NCI-H1417 (cell line): ENCODE measurements at regions not wholly inside any gene's neighbourhood (a gene's known extent, or its start where the extent isn't known, plus 50 kb on each side); places are given as distances from the start of the nearest gene placed in this dataset.
"Not testable (repeated sequence)": the region's sequence is repeated elsewhere in the genome, so short reads cannot be mapped to it uniquely, and the experiment has no call there.

Source experiments
- DNase-seq, 3 experiments: peaks; one replicate each; lab custom pipeline; 2025; lab: John Stamatoyannopoulos, UW

DNA sequence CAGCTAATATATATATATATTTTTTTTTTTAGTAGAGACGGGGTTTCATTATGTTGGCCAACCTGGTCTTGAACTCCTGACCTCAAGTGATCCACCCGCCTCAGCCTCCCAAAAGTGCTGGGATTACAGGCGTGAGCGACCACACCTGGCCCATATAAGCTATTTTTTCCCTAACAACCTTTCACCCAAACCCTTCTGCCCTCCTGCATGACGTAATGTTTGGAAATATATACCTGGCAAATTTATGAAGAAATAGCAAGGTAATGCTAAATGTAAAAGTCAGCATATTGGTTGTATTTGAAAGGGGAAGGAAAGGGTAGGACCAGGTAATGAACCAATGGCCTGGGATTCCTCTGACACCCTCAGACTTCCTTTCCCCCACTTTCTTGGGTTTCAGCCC, 325.5 kb upstream of the ARID1B start:
- DNase-seq = no peak

DNA sequence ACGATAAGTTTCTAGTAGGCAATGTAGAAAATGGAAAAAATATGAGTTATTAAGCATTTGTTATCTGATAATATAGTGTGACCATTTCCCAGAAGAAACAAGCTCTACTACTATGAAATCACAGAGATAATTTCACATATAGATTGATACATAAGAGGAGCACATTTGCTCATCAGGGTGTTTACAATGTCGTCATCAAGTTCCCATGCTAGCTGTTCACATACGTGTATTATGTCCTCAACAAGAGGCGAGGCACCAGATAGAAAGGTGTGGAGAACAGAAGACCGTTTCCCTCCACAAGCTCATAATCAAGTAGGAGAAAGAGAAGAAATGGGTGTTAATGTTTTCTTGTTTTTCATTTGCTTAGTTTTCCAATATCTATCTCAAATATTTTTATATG, 326.1 kb upstream of the ARID1B start:
- no peak for DNase-seq

DNA sequence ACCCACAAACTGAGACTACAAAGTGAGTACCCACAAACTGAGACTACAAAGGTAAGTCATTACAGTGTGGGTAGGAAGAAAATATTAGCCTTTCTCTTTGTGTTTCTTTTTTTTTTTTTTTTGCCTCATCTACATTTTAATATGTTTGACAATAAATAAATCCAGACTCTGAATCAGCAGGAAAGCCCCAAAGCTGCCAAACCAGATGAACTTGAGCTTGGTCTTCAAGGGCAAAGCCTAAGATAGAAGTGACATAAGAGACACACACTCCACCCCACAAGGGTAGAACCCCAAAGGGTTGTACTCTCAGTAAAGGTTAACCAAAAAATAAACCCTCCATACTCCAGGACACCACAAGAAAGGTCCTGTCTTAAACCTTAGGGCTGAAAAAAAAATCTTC, 326.8 kb upstream of the ARID1B start:
- no peak for DNase-seq

DNA sequence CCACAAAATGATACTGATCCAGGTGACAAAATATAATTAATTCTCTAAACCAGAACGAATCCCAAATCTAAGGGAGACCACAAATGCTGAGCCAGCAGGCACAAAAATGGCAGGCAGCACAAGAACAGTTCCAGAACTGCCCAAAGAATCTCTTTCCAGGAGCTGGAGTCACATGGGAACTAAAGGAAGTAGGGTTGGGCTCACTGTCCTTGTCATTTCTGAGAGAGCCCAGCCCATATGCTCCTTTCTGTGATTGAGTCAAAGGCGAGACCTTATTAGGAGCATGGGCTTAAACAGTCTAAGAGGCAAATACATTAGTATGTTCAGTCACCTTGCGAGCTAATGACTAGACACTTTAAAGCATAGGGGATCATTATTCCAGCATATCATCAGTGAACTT, 327.6 kb upstream of the ARID1B start:
- no peak for DNase-seq

DNA sequence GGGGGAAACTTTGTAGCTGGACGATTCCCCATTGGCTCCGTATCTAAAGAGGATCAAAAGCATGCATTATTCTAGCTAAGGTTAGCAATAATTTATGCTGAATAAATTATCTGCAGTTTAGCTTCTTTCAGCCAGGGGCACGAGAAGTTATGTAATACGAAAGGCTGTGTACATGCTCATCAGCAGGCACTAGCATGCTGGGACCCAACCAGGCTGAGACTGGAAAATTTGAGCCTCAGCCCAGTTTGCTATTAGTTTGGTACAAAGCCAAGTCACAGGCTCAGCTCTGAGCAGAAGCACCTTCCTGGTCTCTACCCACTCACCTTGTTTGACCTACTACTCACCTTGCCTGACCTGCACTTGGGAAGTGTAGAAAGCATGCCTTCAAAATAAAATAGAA, 328.1 kb upstream of the ARID1B start:
- no peak for DNase-seq

DNA sequence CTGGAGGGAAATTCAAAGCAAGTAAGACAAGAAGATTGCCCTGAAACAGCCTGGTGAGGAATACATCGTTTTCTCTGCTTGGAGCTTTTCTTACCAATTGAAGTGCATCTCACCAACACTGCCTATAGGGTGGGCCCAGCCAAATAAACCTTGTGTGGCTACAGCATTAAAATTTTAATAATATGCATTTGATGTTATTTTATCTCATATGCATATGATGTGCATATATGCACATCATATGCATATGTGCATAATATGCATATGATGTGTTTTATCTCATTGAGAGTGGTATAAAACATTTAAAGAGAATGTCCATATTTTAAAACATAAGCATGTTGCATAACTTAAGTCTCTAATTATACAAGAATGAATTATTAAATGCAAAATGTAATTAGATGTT, 328.6 kb upstream of the ARID1B start:
- DNase-seq = no peak

DNA sequence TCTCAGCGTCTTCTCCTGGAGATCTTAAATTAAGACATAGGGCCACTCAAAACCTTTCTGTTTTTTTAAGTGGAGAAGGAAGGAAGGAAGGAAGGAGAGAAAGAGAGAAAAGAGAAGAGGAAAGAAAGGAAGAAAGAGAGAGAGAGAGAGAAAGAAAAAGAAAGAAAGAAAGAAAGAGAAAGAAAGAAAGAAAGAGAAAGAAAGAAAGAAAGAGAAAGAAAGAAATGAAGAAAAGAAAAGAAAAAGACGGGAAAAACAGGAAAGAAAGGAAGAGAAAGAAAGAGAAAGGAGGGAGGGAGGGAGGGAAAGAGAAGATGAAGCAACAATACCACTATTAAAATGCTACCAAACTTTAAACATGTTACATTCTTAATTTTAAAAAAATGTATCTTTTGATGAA, 336.5 kb upstream of the ARID1B start:
- DNase-seq = no peak

DNA sequence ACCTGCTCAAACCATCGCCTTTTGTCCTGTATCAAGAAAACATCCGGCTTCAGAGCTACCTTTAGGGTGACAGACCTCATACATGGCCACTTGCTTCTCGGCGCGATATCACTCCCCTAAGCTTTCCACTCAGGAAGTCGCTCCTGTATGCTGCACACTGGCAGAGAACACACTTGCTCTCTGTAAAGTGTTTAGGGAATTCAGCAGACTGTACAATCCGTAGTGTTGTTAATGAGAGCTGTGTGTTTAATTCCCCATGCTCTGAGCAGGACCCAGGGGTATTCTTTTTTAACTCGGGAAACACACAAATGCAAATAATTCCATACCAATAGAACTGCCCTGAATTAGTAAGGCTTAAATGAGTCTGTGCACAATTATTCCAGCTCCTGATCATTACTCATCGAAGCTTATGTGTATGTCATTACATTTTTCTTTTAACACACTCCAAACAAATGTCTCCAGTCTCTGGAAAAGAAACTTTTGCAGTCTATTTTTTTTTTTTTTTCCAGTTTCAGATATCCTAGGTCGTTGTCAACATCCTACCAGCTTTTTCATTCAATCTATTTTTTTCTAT, 338.7 kb upstream of the ARID1B start:
- peak in 1 of 3 experiments; percentile 52 for DNase-seq

DNA sequence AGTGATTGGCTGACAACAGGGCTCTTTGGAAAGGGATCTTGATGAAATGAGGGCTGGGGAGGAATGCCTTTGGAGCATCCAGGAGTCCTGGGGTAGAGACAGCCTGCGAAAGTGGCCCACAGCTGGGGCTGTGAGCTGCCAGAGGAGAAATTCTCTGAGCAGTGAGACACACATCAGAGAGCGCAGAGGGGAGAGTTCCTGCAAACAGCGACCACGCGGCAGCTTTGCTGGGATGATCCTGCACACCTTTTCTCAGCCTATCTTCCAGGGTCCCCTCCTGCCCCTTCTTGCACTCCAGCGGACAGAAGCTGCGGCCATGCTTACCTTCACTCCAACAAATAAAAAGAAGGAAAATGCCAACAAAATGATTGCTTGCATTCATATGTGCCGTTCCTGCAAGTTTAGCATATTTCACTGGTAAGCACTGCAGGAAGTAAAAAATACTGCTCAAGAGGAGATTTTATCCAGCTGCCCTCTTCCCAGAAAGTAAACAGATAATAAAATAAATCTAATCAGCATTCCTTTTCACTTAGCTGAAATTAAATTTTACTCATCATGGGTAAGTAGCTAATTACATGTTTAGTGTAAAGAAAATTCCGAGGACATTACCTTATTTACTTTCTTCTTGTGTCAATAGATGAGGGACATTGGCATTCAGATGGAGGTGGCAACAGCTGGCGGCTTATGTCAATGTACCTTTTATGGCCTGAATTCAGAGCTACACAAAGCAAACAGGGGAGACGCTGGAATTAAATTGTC, 339.9 kb upstream of the ARID1B start:
- DNase-seq = peak in 2 of 3 experiments; percentile 67 to 92

DNA sequence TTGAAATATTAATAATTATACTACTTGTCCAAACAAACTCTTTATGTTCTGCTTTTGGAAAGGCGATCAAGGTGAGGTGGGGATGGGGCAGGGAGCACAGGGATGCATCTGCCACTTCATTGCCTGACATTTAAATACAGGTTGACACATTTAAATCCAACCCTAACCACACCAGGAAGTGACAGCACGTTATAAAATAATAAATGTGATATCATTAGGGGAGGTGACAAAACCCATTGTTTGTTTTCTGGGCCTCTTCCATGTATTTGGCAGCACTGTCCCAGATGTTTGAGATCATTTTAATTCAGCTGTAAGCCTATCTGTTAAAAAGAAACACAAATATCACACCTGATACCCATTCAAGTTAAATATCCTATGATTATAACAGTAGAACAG, 342.4 kb upstream of the ARID1B start:
- no peak for DNase-seq

DNA sequence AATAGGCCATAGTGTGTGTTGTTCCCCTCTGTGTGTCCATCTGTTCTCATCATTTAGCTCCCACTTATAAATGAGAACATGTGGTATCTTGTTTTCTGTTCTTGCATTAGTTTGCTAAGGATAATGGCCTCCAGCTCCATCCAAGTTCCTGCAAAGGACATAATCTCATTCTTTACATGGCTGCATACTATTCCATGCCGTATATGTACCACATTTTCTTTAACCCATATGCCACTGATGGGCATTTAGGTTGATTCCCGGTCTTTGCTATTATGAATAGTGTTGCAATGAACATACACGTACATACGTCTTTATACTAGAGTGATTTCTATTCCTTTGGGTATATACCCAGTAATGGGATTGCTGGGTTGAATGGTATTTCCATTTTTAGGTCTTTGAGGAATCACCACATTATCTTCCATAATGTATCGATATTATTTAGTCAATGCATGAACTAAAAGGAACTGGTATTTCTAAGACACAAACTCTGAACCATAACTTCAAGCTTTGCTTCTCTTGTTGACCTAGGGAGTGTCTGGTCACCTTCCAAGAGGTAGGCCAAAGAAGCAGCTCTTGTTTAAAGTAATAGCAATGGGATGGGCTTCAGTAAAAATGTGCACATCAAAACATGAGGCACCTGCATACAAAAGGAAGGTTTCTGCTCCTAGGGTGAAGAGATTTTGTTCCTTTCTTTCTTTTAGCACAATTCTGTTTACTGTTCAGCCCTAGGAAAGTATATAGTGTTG, 343.0 kb upstream of the ARID1B start:
- no peak for DNase-seq

DNA sequence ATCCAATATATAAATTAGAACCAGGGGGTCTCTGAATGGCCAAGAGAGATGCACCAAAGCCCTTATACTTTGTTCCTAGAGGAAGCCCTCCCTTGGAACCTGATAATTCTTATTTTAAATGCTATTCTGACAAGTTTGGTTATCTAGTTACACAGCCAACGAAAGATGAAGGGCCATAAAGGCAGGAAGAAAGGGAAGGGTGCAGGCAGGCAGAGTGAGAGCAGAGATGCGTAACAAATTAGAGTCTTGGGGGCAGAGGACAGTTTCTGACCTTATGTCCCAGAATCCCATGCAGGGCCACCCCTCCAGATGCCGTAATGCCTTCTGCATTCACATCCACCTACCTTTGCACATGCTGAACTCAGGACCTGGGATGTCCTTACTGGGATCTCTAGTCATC, 344.6 kb upstream of the ARID1B start:
- no peak for DNase-seq

DNA sequence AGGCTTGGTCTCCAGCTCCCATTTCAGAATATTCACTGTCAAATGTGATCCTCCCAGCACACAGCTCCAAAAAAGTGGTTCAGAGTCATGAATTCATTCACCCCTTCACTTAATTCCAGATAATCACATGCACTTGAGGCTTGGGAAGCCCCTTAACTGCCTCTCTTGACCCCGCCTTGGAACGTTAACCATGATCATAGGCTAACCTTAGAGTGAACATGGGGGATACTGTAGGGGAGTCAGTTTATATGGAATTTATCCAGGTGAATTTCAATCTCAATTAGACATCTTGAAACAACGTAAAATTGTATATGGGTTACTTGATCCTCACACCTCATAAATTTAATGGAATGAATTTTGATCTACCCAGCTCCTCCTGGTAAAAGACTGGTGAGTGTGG, 346.8 kb upstream of the ARID1B start:
- no peak for DNase-seq

DNA sequence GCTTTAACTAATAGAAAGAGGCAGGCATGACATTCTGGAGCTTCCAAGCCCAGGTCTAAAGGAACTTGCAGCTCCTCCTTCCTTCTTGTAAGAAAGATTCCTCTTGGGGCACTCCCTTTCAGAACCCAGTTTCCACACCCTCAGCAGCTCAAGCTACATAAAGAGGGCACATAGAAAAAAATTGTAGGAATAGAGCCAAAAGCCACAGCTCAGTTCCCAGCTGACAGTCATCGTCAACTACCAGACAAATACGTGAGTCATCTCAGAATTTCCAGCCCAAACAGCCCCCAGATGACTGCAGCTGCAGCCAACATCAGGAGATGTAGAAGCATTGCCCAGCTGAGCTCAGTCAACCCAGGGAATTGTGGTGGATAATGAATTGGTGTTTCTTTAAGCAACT, 349.8 kb upstream of the ARID1B start:
- no peak for DNase-seq

DNA sequence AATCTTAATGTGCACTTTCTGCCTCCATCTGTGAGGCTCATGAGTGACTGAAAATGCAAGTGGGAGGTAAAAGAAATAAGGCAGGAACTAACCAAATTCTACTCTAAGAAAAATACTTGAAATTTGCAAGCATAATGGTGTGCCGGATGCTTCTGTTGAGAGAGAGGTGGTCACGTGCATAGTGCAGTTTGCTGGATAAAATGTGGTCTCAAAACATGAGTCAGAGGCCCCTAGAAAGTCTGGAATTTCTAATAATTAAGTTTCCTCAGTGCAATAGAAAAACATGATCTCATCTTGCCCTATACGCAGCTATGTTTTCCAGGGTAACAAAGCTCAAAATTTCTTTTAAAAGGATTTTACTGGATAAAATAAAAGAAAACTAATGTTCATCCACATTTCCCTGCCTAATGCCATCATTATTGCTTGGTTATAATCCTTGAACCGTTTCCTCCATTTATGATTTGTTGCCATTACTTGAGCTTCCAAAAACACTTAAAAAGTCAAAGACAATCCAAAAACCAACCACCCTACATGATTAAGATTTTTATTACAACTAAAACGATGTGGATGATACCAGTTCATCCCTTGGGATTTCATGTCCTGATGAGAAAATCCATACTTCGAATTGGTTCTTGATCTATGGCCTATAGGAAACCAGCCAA, 351.7 kb upstream of the ARID1B start:
- DNase-seq = no peak

DNA sequence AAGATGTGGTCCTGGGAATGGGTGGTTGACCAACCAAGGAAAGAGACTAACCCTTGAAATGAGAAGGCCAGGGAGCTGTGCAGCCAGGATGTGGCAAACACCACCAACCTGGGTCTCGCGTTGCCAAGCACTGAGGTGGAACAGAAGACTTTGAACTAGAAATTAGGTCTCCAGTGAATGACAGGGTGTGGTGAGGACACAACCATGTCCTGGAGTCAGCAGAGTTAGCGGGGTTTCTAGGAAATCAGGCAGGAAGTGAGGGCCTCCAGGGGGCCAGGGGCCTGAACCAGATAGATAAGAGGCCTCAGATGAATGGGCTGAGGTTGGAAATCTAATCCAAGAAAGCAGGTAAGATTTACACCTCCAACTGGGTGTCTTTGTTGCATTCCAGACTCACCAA, 353.3 kb upstream of the ARID1B start:
- DNase-seq = no peak

DNA sequence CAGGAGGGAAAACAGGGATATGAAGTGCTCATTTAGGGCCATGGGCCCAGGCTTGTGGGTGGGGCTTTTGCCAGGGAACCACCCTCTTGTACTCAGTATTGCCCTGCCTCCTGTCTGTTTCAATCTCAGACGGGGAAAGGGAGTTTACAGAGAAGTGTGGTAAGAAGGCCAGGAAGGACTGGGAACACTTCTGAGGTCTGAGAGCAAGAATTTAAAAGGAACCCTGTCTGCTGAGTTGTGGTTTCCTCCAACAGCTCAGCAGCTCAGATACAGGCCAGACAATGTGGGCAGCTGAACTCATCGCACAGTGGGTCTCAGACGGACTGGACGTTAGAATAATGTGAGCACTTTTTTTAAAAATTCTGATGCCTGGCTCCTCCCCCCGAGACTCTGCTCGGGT, 354.1 kb upstream of the ARID1B start:
- no peak for DNase-seq

DNA sequence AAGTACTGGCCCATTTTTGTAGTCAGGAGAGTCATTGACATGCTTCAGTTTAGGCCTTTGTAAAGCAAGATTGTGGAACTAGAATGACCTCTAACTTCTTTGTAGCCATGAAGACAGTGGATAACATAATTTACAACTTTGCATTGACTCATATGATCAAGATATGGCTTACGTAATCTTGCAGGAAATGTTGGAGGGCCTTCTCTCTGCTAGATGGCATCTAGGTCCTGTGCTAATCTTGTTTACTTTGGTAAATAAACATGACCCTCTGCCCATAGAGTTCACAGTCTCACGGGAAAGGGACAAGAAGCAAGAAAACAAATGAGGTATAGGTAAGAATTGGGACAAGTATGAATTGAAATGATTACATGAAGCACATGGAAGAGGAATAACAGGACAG, 355.2 kb upstream of the ARID1B start:
- no peak for DNase-seq

DNA sequence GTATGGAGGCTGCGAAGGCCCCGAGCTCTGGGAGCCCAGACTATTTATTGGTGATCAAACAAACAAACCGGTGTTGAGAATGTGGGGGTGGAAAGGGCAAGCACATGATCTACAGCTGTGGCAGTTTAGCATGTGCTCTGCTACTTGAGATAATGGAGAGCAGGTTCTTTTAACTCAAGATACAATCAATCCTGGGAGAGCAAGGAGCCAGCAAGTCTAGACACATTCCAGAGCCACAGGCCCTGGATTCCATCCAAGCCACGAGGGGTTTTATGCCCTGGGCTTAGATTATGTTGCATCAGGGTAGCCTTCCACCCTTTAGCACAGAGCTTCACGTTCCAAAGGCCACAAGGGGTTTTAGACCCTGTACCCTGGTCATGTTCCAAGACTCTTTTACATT, 355.9 kb upstream of the ARID1B start:
- DNase-seq = not testable (repeated sequence)

DNA sequence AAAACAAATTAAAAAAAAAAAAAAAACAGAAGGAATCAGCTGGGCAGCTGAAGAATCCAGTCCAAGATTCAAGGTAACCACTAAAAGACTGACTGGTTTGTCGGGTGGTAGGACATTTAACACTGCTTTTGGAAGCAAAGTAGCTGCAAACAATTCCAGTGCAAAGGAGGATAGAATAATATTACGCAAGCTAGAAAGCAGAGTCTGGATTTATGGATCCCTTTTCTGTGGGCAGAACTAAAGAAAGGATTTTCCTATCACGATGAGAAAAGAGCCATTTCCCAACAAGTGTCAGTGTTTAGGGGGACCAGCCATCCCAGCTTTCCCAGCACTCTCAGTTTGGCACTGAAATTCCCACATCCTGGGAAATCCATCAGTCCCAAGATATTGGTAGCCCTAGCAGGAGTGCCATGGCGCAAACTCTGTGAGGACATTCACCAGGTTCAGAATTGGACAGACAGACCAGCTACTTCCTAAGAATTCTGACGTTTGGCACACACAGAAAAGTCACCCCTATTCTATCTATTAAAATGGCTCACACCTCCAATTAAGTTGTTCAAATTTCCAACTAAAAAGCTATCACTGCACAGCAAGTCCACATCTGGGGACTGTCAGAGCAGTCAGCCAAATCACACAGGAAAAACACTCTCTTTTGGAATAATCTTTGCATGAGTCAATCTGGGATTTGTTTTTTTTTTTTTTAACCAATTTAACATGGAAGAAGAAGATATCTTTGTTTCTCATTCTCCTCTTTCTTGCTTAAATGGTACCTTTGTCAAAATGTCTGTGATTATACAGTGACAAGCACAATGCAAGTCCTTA, 356.8 kb upstream of the ARID1B start:
- DNase-seq = no peak

DNA sequence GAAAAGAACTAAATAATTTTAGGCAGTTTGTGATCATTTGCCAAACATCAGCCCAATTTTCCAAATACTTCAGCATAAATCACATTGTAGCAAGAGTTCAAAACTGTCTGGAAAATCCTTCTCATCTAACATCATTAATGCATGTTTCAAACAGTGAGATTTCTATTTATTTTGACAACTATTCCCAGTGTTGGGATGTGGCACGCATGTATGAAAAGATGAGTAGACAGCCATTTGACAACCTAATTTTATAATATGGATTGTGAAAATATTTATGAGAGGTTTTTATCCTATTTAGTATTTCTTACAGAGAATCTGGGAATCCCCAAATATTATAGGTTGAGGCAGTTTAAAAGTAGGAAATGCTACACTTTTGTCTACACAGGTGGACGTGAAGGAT, 357.6 kb upstream of the ARID1B start:
- no peak for DNase-seq

DNA sequence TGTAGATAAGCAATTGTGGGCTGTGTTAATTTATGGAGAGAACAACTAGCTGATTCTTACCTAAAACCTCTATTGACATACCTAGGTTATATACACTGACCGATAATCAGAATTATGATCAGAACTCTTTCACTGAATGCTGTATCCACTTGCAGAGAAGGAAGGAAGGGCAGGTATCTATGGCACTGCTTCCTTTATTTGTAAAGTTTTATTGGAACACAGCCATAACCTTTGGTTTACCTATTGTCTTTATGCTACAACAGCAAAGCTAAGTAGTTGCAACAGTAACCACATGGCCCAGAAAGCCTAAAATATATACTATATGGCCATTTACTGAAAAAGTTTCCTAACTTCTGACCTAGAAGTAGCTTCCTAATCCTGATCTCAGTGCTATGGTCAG, 358.9 kb upstream of the ARID1B start:
- no peak for DNase-seq
